ENCODE measurements at regions not wholly inside any gene's neighbourhood (a gene's known extent, or its start where the extent isn't known, plus 50 kb on each side); places are given as distances from the start of the nearest gene placed in this dataset.

- TF ChIP-seq, protein P1, sequence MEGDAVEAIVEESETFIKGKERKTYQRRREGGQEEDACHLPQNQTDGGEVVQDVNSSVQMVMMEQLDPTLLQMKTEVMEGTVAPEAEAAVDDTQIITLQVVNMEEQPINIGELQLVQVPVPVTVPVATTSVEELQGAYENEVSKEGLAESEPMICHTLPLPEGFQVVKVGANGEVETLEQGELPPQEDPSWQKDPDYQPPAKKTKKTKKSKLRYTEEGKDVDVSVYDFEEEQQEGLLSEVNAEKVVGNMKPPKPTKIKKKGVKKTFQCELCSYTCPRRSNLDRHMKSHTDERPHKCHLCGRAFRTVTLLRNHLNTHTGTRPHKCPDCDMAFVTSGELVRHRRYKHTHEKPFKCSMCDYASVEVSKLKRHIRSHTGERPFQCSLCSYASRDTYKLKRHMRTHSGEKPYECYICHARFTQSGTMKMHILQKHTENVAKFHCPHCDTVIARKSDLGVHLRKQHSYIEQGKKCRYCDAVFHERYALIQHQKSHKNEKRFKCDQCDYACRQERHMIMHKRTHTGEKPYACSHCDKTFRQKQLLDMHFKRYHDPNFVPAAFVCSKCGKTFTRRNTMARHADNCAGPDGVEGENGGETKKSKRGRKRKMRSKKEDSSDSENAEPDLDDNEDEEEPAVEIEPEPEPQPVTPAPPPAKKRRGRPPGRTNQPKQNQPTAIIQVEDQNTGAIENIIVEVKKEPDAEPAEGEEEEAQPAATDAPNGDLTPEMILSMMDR (IDR thresholded peaks at IDR 0.05 in 4 of 5, conservative IDR thresholded peaks at IDR 0.05 in 1 of 5), result no peak
- no peak for TF ChIP-seq POLR2A (IDR thresholded peaks at IDR 0.05)
These were observed 1034.8 kb downstream of the MAT2B start for GRCh38 chr5:164540174-164540573.

All from gastrocnemius medialis (tissue), 4 donors.